Left renal pelvis (tissue), 4 donors: ENCODE measurements at regions not wholly inside any gene's neighbourhood (a gene's known extent, or its start where the extent isn't known, plus 50 kb on each side); places are given as distances from the start of the nearest gene placed in this dataset.

ENCODE experiments used
- DNase-seq, 4 donors: peaks; one replicate each; pipeline ENCODE4 v3.0.0-alpha.2; 2013; ENCODE audit warnings: low read depth in 4 of 4, low spot score in 3 of 4

GRCh38 chr7:26042237-26042636, 109.8 kb upstream of the NFE2L3 start:
- DNase-seq, result no peak

GRCh38 chr7:26043801-26044200, 108.2 kb upstream of the NFE2L3 start:
- no peak for DNase-seq

GRCh38 chr7:26044320-26044719, 107.7 kb upstream of the NFE2L3 start:
- DNase-seq, result no peak

DNA sequence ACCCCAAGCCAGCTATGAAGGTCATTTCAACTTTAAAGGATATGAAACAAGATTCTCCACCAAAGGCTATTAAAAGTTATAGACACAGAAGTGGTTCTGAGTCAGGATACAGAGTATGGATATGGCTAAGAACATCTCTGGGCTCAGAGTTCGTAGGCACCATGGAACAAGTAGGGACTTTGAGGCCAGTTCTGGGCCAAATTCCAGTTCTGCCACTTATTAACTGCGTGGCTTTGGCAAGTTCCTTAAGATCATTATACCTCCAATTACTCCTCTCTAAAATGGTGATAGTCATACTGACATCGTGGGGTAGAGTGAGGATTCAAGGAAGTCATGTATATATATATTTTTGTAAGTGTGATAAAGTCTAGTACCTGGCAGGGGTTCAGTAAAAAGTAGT, 105.8 kb upstream of the NFE2L3 start:
- no peak for DNase-seq

DNA sequence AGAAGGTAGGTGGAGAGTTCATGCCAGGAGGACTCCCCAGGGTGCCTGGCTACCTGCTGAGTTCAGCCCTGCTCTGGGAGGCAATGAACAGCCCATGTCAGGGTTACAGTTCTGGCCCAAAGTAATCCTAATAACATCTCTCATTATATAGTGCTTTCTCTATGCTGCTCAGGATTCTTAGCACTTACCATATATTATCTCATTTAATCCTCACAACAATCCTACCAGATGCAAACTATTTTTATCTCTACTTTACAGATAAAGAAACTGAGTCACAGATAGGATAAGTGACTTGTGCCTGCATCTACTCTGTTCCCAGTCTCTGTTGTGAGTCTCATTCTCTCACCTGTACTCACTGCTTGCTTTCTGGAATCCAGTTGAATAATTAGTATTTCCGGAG, 105.1 kb upstream of the NFE2L3 start:
- no peak for DNase-seq

- DNase-seq, result no peak
Observed at GRCh38 chr7:26048663-26049062, 103.3 kb upstream of the NFE2L3 start.

DNA sequence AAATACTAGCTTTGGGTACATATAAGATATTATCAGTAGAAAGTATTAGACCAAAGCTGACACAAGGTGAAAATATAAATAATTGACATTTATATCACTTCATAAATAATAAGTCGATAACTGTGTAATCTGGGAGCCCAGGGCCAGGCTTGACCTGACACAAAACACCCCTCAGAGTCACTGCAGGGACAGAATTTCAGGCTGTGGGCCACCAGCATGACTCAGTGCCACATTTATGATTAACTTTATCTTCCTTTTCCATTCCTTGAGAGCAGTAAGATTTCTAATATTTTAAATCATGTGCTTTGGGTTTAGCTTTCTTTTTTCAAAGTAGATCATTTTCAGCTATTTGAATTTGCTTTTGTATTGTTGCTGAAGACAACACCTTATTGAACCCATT, 102.9 kb upstream of the NFE2L3 start:
- no peak for DNase-seq

DNA sequence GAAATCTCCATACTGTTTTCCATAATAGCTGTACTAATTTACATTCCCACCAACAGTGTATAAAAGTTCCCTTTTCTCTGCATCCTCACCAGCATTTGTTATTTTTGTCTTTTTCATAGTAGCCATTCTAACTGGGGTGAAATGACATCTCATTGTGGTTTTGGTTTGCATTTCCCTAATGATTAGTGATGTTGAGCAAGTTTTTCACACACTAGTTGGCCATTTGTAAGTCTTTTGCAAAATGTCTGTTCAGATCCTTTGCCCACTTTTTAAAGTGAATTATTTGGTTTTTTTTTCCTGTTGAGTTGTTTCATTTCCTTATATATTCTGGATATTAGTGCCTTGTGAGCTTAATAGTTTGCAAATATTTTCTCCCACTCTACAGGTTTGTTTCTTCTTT, 101.0 kb upstream of the NFE2L3 start:
- no peak for DNase-seq

GRCh38 chr7:26052706-26053105, 99.3 kb upstream of the NFE2L3 start:
- DNase-seq, result no peak

GRCh38 chr7:26054386-26054785, 97.6 kb upstream of the NFE2L3 start:
- DNase-seq, result no peak

- DNase-seq, result no peak
Observed at GRCh38 chr7:26055241-26055640, 96.8 kb upstream of the NFE2L3 start.

DNA sequence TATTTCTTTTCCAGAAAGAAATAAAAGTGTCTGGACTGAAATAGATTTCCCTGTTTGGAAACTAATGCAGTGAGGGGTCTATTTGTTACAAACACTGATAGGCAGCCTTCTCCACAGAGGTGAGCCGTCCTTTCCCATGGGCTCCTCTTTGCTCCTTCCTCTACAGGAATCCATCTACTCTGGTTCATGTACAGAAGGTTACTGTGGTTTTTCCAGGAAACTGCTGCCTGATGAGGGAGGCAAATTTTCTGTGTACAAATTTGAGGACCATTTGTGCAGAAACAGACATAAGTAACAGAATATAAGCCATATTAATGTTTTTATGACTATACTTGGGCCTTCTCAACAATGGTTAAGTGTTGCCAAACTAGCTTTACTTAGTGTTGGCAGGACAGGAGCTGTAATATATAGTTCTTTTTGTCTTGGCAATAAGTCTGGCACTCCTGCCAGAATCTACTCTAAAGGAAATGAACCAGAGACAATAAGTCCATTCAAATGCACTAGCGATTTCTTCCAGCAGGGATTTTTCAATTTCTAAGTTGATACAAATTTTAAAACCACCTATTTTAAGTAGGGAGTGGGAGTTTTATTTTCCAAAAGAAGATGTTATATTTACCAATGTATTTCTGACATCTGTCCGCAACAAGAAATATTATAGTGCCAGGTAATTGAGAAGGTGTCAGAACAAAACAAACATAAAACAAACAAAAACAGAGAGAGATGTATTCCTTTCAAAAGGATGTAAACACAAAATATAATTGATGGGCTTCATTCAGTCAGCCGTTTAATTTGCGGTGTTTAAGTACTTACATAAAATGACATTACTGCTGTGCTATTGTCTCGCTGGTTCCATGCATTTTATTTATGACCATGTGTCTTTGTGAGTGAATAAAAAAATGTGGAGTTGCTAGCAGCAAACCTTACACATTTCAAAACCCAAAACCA, 91.0 kb upstream of the NFE2L3 start:
- no peak for DNase-seq

DNA sequence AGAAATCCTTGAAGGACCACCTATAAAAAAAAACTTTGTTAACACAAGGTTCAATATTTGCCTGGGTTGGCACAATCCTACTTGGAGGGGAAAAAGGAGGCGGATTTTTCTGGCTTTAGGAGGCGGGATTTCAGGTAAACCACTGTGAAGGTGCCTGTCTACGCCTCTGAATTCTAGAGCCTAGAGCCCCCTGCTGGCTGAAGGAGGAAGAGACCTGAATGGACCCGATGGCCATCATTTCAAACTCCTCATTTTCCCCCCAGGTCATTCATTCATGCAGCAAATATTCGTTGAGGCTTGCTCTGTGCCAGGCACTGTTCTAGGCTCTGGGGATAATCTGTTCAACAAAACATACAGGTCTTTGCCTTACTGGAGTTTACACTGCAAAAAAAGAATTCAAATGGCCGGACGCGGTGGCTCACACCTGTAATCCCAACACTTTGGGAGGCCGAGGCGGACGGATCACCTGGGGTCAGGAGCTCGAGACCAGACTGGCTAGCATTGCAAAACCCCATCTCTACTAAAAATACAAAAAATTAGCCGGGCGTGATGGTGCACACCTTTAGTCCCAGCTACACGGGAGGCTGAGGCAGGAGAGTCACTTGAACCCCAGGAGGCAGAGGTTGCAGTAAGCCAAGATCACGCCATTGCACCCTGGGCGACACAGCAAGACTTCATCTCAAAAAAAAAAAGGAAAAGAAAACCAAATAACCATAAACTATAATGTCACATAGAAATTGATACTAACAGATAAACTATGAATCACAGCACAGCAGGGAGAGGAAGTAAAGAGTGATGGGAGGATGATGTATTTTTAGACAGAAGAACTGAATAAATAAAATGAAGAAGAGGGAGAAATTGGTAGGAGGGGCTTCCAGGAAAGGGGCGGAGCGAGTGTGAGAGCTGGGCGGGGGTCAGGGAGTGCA, 90.1 kb upstream of the NFE2L3 start:
- peak; percentile 14 to 48 (median 44) for DNase-seq

- no peak for DNase-seq
Observed at GRCh38 chr7:26065652-26066051, 86.3 kb upstream of the NFE2L3 start.

- no peak for DNase-seq
Observed at GRCh38 chr7:26066736-26067135, 85.3 kb upstream of the NFE2L3 start.

DNA sequence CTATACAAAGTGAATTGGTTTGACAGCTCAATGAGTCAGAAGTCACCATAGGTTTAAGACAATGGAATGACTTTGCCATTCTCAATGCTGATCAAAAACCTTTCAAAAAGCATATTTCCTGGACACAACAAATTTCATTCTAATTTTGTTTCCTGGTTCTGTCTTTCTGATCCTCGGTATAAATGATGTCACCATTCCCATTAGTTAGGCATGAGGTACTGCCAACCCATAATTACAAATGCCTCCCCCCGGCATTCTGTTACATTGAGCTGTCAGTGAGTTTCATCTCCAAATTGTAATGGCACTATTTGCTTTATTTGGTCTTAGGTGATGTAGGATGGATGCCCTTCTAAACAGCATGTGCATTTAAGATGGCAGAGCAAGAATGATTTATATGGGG, 81.7 kb upstream of the NFE2L3 start:
- DNase-seq, result no peak

DNA sequence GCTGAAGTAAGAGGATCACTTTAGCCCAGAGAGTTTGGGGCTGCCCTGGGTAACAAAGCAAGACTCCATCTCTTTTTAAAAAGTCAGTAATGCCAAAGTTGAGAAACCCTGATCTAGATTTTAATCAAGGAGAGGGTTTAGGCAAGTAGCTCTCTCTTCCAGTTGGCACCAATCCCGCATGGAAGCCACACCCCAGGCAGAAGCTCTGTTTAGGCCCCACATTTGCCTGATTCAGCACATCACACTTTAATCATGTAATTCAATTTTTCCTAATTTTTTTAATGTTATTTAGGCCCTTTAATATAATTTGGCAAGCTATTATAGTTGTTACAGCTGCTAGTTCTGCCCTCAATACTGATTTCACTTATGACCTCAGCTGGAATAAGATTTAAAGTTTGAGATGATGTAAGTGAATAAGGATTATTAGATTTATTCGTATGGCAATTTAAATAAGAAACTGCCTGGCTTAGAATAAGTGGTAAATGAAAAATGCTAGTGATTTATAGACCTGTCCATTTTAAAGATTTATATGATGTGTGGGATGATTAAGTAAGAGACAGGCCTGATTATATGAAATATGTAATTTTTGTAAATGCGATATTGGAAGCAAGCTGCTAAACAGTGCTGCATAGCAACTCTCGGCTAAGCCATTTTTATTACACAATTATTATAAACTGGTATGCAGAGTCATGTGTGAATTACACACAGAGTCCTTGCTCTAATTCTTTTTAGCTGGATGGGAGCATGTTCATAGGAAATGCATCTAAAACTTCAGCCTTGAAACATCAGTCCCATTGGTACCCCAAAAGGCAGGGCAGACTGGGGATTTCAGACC, 80.2 kb upstream of the NFE2L3 start:
- no peak for DNase-seq

- DNase-seq, result no peak
Observed at GRCh38 chr7:26073041-26073440, 79.0 kb upstream of the NFE2L3 start.

DNA sequence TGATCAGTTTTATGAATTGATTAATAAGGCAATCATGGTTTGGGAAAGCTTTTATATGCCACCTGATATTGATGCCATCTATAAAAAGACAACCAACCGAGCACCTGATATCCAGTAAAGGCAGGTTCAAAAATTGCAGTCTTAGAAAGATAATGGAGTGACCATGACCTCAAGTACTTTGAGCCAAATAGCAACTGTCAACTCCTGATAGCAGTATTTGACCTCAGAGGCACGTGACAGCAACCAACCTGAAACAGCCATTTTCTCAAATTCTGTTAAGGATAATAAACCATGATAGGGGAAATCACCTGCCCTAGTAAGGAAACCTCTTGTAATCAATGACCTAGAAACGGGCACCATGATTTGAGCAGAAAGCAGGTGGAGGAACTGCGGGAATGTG, 77.1 kb upstream of the NFE2L3 start:
- DNase-seq, result no peak

- DNase-seq, result no peak
Observed at GRCh38 chr7:26076691-26077090, 75.3 kb upstream of the NFE2L3 start.
